Calu3 (cell line): ENCODE measurements at regions not wholly inside any gene's neighbourhood (a gene's known extent, or its start where the extent isn't known, plus 50 kb on each side); places are given as distances from the start of the nearest gene placed in this dataset.

Source experiments
- BruUV-seq: library from RNA; stranded (reverse); fragments of 400-500 nt; replicated peaks from 2 replicates; lab custom pipeline; 2021; lab: Mats Ljungman, UMichigan
- CTCF ChIA-PET: fragments of 300-600 bp; sonication (Branson Sonifier 250); formaldehyde crosslinking; loops from one replicate; lab custom pipeline; 2022; ENCODE audit warnings: antibody characterized with exemption; lab: Charles Lee
- DNase-seq: peaks from one replicate; pipeline ENCODE4 v3.0.0; 2022
- H3K27ac Mint-ChIP-seq: one replicate; pipeline ENCODE4 v1.8.0; 2022; ENCODE audit warnings: mixed read lengths; ENCODE audit not compliant: unreplicated experiment
- H3K27me3 Mint-ChIP-seq: one replicate; pipeline ENCODE4 v1.8.0; 2022; ENCODE audit warnings: mixed read lengths; ENCODE audit not compliant: unreplicated experiment
- H3K36me3 Mint-ChIP-seq: one replicate; pipeline ENCODE4 v1.8.0; 2022; ENCODE audit warnings: mild to moderate bottlenecking, moderate library complexity, mixed read lengths; ENCODE audit not compliant: insufficient read depth, unreplicated experiment
- H3K4me1 Mint-ChIP-seq: one replicate; pipeline ENCODE4 v1.8.0; 2022; ENCODE audit warnings: mild to moderate bottlenecking, low read depth, mixed read lengths; ENCODE audit not compliant: unreplicated experiment
- H3K4me3 Mint-ChIP-seq: one replicate; pipeline ENCODE4 v1.8.0; 2022; ENCODE audit warnings: mild to moderate bottlenecking, low read depth, moderate library complexity, mixed read lengths; ENCODE audit not compliant: unreplicated experiment
- H3K9me3 Mint-ChIP-seq: one replicate; pipeline ENCODE4 v1.8.0; 2022; ENCODE audit warnings: low read depth, mixed read lengths; ENCODE audit not compliant: unreplicated experiment
- CTCF ChIP-seq: fragments of 200-600 bp; IDR thresholded peaks from one replicate; pipeline ENCODE4 v1.8.0; 2022; ENCODE audit warnings: antibody characterized with exemption; ENCODE audit not compliant: unreplicated experiment
- intact Hi-C: fragments of 100-400 bp; cut with micrococcal nuclease; formaldehyde crosslinking; loops from one replicate; pipeline ENCODE4 v1.10.0; 2022; ENCODE audit not compliant: unreplicated experiment

- Mint-ChIP-seq H3K4me3 (no peak overlapping the region), H3K27me3 (no peaks in the 10 kb centered on the region), H3K36me3 (no peaks in the 10 kb centered on the region), H3K4me1 (peaks cover 11% of the 10 kb centered on the region), H3K27ac (no peak overlapping the region), H3K9me3 (no peaks in the 10 kb centered on the region)
- DNase-seq, result no peak
- TF ChIP-seq CTCF, result no peak
- intact Hi-C loops, result no loop called here
- BruUV-seq, result no TSS peak
- CTCF ChIA-PET, result no interaction called here
These were observed 217.6 kb upstream of the TANK start for GRCh38 chr2:160942476-160943142.

- no peak overlapping the region for H3K27ac Mint-ChIP-seq
- DNase-seq, result no peak
- peaks cover 11% of the 10 kb centered on the region for H3K4me1 Mint-ChIP-seq
- intact Hi-C loops, result no loop called here
- H3K4me3 Mint-ChIP-seq, result no peak overlapping the region
- H3K27me3 Mint-ChIP-seq, result no peaks in the 10 kb centered on the region
- no TSS peak for BruUV-seq
- CTCF ChIA-PET, result no interaction called here
- H3K9me3 Mint-ChIP-seq, result no peaks in the 10 kb centered on the region
- no peaks in the 10 kb centered on the region for H3K36me3 Mint-ChIP-seq
- no peak for TF ChIP-seq CTCF
These were observed 216.8 kb upstream of the TANK start for GRCh38 chr2:160943414-160943813.

- DNase-seq, result no peak
- Mint-ChIP-seq H3K27ac (no peak overlapping the region), H3K36me3 (no peaks in the 10 kb centered on the region), H3K9me3 (no peaks in the 10 kb centered on the region), H3K4me3 (no peak overlapping the region), H3K4me1 (no peaks in the 10 kb centered on the region), H3K27me3 (no peaks in the 10 kb centered on the region)
- no peak for TF ChIP-seq CTCF
- CTCF ChIA-PET, result no interaction called here
- intact Hi-C loops, result no loop called here
- no TSS peak for BruUV-seq
These were observed 207.6 kb upstream of the TANK start for GRCh38 chr2:160952464-160953254.

GRCh38 chr2:160955578-160955977 lies 204.7 kb upstream of the TANK start:
- no peak for TF ChIP-seq CTCF
- DNase-seq, result no peak
- intact Hi-C loops, result no loop called here
- no peaks in the 10 kb centered on the region for H3K27me3 Mint-ChIP-seq
- H3K36me3 Mint-ChIP-seq, result no peaks in the 10 kb centered on the region
- CTCF ChIA-PET, result no interaction called here
- peaks cover 9% of the 10 kb centered on the region for H3K4me1 Mint-ChIP-seq
- BruUV-seq, result no TSS peak
- no peaks in the 10 kb centered on the region for H3K9me3 Mint-ChIP-seq
- no peak overlapping the region for H3K27ac Mint-ChIP-seq
- H3K4me3 Mint-ChIP-seq, result no peak overlapping the region
